MM.1S (cell line): ENCODE measurements at regions not wholly inside any gene's neighbourhood (a gene's known extent, or its start where the extent isn't known, plus 50 kb on each side); places are given as distances from the start of the nearest gene placed in this dataset.

ENCODE experiments used
- DNase-seq: peaks from one replicate; pipeline ENCODE4 v3.0.0-alpha.2; 2015
- H2AFZ ChIP-seq: fragments of 300-600 bp; sonication (generic); 2 replicates; pipeline ENCODE4 v1.6.0; 2016; ENCODE audit warnings: antibody characterized with exemption, low read length
- H3F3A ChIP-seq: fragments of 300-600 bp; sonication (generic); 2 replicates; pipeline ENCODE4 v1.6.1; 2016; ENCODE audit warnings: mild to moderate bottlenecking, antibody characterized with exemption, low read length, moderate library complexity, mixed read lengths; ENCODE audit not compliant: insufficient read depth
- H3K27ac ChIP-seq: fragments of 300-600 bp; sonication (generic); 2 replicates; pipeline ENCODE4 v1.5.1; 2016; ENCODE audit warnings: mild to moderate bottlenecking, low read length
- H3K27me3 ChIP-seq: fragments of 300-600 bp; sonication (generic); replicated peaks from 2 replicates; pipeline ENCODE4 v1.6.0; 2016; ENCODE audit warnings: low read length; ENCODE audit not compliant: insufficient read depth
- H3K36me3 ChIP-seq: fragments of 300-600 bp; sonication (generic); replicated peaks from 2 replicates; pipeline ENCODE4 v1.6.1; 2016; ENCODE audit warnings: mild to moderate bottlenecking, low read length, mixed read lengths; ENCODE audit not compliant: insufficient read depth
- H3K4me1 ChIP-seq: fragments of 300-600 bp; sonication (generic); 2 replicates; pipeline ENCODE4 v1.6.1; 2016; ENCODE audit warnings: low read length, mixed read lengths
- H3K4me2 ChIP-seq: fragments of 300-600 bp; sonication (generic); 2 replicates; pipeline ENCODE4 v1.6.0; 2016; ENCODE audit warnings: low read depth, low read length
- H3K4me3 ChIP-seq: fragments of 300-600 bp; sonication (generic); 2 replicates; pipeline ENCODE4 v1.5.1; 2016; ENCODE audit warnings: low read length, mixed read lengths
- H3K79me2 ChIP-seq: fragments of 300-600 bp; sonication (generic); 2 replicates; pipeline ENCODE4 v1.6.1; 2016; ENCODE audit warnings: mixed run types, low read length, mixed read lengths
- H3K9ac ChIP-seq: fragments of 300-600 bp; sonication (generic); 2 replicates; pipeline ENCODE4 v1.6.1; 2016; ENCODE audit warnings: low read length, mixed read lengths
- H3K9me2 ChIP-seq: fragments of 300-600 bp; sonication (generic); replicated peaks from 2 replicates; pipeline ENCODE4 v1.6.1; 2016; ENCODE audit warnings: mild to moderate bottlenecking, low read length, mixed read lengths; ENCODE audit not compliant: insufficient read depth
- H3K9me3 ChIP-seq: fragments of 300-600 bp; sonication (generic); replicated peaks from 2 replicates; pipeline ENCODE4 v1.6.1; 2016; ENCODE audit warnings: mild to moderate bottlenecking, low read length, mixed read lengths; ENCODE audit not compliant: insufficient read depth
- H4K20me1 ChIP-seq: fragments of 300-600 bp; sonication (generic); 2 replicates; pipeline ENCODE4 v1.6.1; 2016; ENCODE audit warnings: mild to moderate bottlenecking, low read length, moderate library complexity, mixed read lengths; ENCODE audit not compliant: insufficient read depth
- EZH2 ChIP-seq: fragments of 300-600 bp; sonication (generic); optimal IDR thresholded peaks from 2 replicates; pipeline ENCODE3; 2017; ENCODE audit warnings: low read depth, mild to moderate bottlenecking, antibody characterized with exemption, low read length, mixed read lengths
- EZH2phosphoT487 ChIP-seq: fragments of 300-600 bp; sonication (generic); IDR thresholded peaks from 2 replicates; pipeline ENCODE4 v1.6.1; 2018; ENCODE audit warnings: antibody characterized with exemption, low read length
- TF ChIP-seq, protein P1 (sequence below): fragments of 300-600 bp; sonication (generic); IDR thresholded peaks from 2 replicates; pipeline ENCODE4 v1.5.1; 2016; ENCODE audit warnings: antibody characterized with exemption, low read length, mixed read lengths

DNA sequence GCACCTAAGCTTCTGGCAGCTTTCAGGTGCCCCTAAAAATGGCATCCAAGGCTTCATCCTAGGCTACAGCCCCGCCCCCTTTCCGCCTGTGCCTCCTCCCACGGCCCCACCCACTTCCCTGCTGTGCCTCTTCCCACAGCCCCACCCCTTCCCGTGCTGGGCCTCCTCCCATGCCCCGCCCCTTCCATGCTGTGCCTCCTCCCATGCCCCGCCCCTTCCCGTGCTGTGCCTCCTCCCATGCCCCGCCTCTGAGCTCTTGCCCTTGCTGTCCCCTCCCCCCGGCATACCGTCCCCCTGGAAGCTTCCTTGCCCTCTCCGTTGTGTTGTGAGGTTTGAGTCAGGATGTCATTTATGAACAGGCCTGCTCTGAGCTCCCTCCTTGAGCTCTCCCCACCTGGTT is 228.5 kb upstream of the AJAP1 start:
- no peaks in the 10 kb centered on the region for H3K79me2 ChIP-seq

DNA sequence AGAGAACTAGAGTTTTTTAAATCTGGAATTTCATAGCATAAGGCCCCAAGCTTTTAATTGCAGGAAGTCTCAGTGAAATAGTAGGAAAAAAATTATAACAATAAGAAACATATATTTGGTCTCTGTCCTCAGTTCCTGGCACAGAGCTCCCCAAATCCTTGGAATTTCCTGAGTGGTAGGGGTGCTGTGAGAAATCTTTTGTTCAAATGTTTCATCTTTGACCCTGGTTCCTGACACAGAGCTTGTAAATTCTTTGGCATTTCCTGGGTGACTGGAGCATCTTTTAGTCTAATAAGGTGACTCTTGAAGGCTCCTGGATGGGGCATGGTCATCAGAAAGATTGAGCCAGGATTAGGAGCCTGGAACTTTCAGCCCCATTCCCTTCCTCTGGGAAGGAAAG is 225.7 kb upstream of the AJAP1 start:
- no peak overlapping the region for H3K9ac ChIP-seq
- no peak overlapping the region for H3K4me3 ChIP-seq
- no peak overlapping the region for H3K27ac ChIP-seq
- H2AFZ ChIP-seq = no peak overlapping the region
- no peaks in the 10 kb centered on the region for H3K36me3 ChIP-seq
- TF ChIP-seq EZH2phosphoT487 (no peak), EZH2 (no peak)
- TF ChIP-seq, protein P1, sequence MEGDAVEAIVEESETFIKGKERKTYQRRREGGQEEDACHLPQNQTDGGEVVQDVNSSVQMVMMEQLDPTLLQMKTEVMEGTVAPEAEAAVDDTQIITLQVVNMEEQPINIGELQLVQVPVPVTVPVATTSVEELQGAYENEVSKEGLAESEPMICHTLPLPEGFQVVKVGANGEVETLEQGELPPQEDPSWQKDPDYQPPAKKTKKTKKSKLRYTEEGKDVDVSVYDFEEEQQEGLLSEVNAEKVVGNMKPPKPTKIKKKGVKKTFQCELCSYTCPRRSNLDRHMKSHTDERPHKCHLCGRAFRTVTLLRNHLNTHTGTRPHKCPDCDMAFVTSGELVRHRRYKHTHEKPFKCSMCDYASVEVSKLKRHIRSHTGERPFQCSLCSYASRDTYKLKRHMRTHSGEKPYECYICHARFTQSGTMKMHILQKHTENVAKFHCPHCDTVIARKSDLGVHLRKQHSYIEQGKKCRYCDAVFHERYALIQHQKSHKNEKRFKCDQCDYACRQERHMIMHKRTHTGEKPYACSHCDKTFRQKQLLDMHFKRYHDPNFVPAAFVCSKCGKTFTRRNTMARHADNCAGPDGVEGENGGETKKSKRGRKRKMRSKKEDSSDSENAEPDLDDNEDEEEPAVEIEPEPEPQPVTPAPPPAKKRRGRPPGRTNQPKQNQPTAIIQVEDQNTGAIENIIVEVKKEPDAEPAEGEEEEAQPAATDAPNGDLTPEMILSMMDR = no peak
- DNase-seq = no peak
- no peaks in the 10 kb centered on the region for H3K4me1 ChIP-seq
- H3K27me3 ChIP-seq = peaks cover 46% of the 10 kb centered on the region
- H4K20me1 ChIP-seq = no peaks in the 10 kb centered on the region
- H3K79me2 ChIP-seq = no peaks in the 10 kb centered on the region
- H3K9me3 ChIP-seq = no peaks in the 10 kb centered on the region
- no peak overlapping the region for H3K4me2 ChIP-seq
- no peaks in the 10 kb centered on the region for H3F3A ChIP-seq
- H3K9me2 ChIP-seq = no peaks in the 10 kb centered on the region

More for the DNA sequence above, 228.5 kb upstream of the AJAP1 start:
- Histone ChIP-seq H3K4me1 (no peaks in the 10 kb centered on the region), H3K36me3 (no peaks in the 10 kb centered on the region), H3K27me3 (peaks cover 56% of the 10 kb centered on the region), H3K4me3 (no peak overlapping the region), H3K9me2 (no peaks in the 10 kb centered on the region), H4K20me1 (no peaks in the 10 kb centered on the region), H3K27ac (no peak overlapping the region), H3K9ac (no peak overlapping the region), H3K9me3 (no peaks in the 10 kb centered on the region), H3F3A (no peaks in the 10 kb centered on the region), H3K4me2 (no peak overlapping the region), H2AFZ (no peak overlapping the region)
- TF ChIP-seq EZH2phosphoT487 (no peak), EZH2 (no peak)
- TF ChIP-seq, protein P1 = no peak
- DNase-seq = peak; percentile 43

DNA sequence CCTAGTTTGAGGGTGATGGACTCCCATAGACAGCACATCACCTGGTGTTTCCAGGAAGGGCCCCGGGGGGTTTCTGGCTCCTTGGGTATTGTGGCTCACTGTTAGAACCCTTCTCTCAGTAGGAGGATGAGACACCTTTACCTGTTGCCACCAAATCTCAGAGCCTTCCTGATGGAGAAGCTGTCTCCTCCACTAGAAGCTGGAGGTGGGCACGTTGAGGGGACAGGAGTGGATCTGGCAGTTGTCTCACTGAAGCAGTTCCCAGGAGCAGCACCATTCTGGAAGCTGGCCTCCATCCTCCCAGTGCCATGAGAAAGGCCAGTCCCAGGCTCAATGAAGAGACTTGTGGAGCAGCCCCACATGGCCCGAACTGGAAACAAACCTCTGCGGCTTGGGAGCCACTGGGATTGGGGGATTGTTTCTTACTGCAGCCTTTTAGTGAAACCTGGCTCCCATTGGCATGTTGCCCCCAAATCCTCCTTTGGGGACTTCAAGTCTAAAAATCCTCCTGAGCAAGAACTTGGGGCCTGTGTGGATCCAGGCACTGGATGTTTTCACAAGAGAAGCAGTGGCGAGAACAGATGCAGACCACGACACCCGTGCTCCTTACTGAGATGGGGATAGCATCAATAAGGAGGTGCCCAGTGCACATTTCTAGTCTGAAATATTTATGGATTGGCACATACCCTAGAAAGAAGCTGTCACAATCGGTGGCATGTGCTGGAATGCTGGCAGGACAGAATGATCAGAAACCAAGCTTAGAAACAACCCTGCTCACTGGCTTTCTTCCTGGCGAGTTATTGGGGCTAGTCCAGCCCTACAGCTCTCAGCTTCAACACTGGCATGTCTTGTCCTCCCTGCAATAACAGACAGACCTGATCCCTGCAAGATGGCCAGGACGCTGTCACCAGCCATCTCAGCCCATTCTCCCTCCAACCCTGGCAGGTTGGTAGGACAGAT is 223.7 kb upstream of the AJAP1 start:
- Histone ChIP-seq H3K9ac (no peak overlapping the region), H3K79me2 (no peaks in the 10 kb centered on the region), H3K27me3 (peaks cover 62% of the 10 kb centered on the region), H3K27ac (no peak overlapping the region), H3K9me3 (no peaks in the 10 kb centered on the region), H3K4me2 (no peak overlapping the region), H3K4me1 (no peaks in the 10 kb centered on the region), H2AFZ (no peak overlapping the region), H3K36me3 (no peaks in the 10 kb centered on the region), H3F3A (no peaks in the 10 kb centered on the region), H4K20me1 (no peaks in the 10 kb centered on the region), H3K4me3 (no peak overlapping the region), H3K9me2 (no peaks in the 10 kb centered on the region)
- no peak for DNase-seq
- TF ChIP-seq EZH2 = no peak
- TF ChIP-seq, protein P1 = no peak
- no peak for TF ChIP-seq EZH2phosphoT487
